ENCODE measurements at regions not wholly inside any gene's neighbourhood (a gene's known extent, or its start where the extent isn't known, plus 50 kb on each side); places are given as distances from the start of the nearest gene placed in this dataset.

DNA sequence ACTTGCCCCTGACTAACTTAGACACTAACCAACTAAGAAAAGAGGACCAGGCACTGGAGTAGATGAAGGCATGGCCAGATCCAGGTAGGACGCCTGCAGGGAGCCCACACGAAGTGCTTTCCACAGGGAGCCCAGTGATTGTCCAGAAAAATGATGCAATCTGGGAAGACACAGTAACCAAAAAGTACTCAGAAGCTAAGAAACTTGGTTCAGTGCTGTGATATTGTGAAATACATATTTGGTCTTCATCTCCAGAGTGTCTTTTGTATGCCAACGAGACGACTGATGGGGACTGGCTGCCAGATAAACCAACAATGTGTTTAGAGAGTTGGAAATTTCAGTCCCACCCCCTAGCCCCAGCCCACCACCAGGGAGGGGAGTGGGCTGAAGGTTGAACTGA, 135.0 kb downstream of the SP3 start:
- DNase-seq = no peak

GRCh38 chr2:173831312-173832229, 133.6 kb downstream of the SP3 start:
- no peak for DNase-seq

GRCh38 chr2:173834141-173834540, 131.0 kb downstream of the SP3 start:
- DNase-seq = no peak

GRCh38 chr2:173835726-173836125, 129.4 kb downstream of the SP3 start:
- no peak for DNase-seq

- no peak for DNase-seq
These were observed 124.1 kb downstream of the SP3 start for GRCh38 chr2:173841110-173841509.

DNA sequence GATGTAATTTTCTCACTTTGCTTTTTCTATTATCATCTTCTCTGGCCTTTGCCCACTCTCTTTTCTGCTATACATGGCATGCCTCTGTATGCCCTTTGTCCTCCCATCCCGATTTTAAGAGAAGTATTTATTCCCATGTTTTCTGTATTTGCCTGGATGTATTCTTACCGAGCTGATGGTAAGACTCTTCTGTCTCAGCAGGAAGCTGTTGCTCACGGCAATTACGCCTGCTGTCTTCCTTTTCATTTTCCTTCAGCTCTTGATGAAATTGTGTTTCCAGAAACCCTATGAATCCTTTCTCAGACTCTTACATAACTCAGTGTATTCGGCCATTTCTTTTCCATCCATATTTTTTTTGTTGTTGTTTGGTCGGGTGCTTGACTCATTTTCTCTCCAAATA, 121.6 kb downstream of the SP3 start:
- no peak for DNase-seq

DNA sequence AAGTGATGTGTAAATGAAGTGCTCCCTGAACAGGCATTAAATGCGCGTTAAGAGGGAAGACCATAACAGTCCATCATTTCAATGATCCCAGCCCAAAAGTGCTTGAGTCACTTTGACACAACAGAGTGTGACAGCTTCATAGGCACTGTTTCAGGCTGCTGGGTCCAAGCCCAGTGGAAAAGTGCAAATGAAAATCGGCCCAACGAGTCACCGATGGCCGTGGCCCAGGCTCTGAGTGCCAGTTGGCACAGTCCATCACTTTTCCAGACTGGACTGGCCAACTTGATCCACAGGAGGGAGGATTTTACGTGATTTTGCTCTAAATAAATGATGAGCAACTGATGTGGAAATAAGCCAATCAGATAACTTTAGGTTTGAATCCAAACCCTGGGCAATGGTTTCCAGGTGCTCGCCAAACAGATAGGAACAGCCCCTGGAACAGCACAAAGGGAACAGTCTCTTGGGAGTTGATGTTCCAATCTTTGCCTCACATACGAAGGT, 114.0 kb downstream of the SP3 start:
- DNase-seq = no peak

- no peak for DNase-seq
These were observed 111.0 kb downstream of the SP3 start for GRCh38 chr2:173854141-173854540.

DNA sequence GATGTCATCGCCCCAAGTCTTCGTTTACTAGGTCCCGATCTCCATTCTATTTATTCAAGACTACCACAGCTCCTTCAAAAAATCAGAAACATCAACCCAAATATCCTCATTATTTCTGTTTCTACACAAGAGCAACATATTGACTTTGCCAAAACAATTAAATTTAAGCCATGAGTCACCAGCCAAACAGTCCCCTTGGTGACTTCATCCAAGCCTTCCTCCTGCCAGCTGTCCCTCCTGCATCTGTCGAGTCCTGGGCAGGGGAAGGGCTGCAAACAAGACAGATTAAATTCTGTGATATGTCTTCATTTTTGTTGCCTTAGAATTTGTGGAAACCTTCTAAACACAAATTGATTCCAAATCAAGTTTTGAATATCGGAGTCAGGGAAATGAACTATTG, 110.3 kb downstream of the SP3 start:
- DNase-seq = no peak

DNA sequence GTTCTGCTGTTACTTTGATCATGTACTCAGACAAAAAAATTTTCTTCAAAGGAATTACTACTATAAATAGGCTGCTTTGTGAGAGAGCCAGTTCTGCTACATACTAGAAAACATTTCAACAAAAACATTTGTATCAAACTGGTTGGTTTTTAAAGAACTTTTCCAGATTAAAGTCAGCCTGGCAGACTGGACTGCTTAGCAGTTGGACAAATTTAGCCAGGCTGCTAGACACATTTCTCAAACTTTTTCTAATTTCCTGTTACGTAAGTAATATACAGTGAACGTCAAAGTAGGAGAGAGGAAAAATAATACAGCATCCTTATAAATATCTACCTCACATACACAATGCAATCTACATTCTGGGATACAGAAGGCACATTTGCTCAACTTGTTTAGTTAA, 109.5 kb downstream of the SP3 start:
- no peak for DNase-seq
